HL-60 (cell line): ENCODE measurements at regions not wholly inside any gene's neighbourhood (a gene's known extent, or its start where the extent isn't known, plus 50 kb on each side); places are given as distances from the start of the nearest gene placed in this dataset.

Experiments
- DNase-seq, 2 experiments: peaks; one replicate each; pipeline ENCODE4 v3.0.0-alpha.2; 2010 to 2020; ENCODE audit warnings: low read depth in 1 of 2, low spot score in 1 of 2
- H3K27ac ChIP-seq: fragments of 250-450 bp; sonication (Bioruptor Pico); replicated peaks from 2 replicates; pipeline ENCODE4 v1.5.1; 2020; ENCODE audit warnings: mild to moderate bottlenecking, moderate library complexity
- H3K27me3 ChIP-seq: fragments of 250-450 bp; sonication (Bioruptor Pico); 2 replicates; pipeline ENCODE4 v1.5.1; 2021; ENCODE audit warnings: mild to moderate bottlenecking, moderate library complexity; ENCODE audit not compliant: insufficient read depth, poor library complexity, severe bottlenecking
- H3K4me3 ChIP-seq: replicated peaks from 2 replicates; pipeline ENCODE4 v1.5.1; 2011; ENCODE audit warnings: mild to moderate bottlenecking, control low read depth, low read length; ENCODE audit not compliant: insufficient read depth
- GABPA ChIP-seq: IDR thresholded peaks from 2 replicates; pipeline ENCODE4 v1.6.1; 2012; ENCODE audit warnings: low read depth
- POLR2AphosphoS5 ChIP-seq: IDR thresholded peaks from 2 replicates; pipeline ENCODE4 v1.6.1; 2012; ENCODE audit warnings: low read depth
- SPI1 ChIP-seq: IDR thresholded peaks from 2 replicates; pipeline ENCODE4 v1.6.1; 2012; ENCODE audit warnings: low read depth, mild to moderate bottlenecking, borderline replicate concordance
- TF ChIP-seq, protein P1 (sequence below): IDR thresholded peaks from 2 replicates; pipeline ENCODE4 v1.6.1; 2012; ENCODE audit warnings: low read depth; ENCODE audit not compliant: insufficient replicate concordance
- TF ChIP-seq, protein P2 (sequence below): IDR thresholded peaks from one replicate; pipeline ENCODE4 v1.5.1; 2011; ENCODE audit warnings: low read length, control low read depth, inconsistent platforms; ENCODE audit not compliant: insufficient read depth

DNA sequence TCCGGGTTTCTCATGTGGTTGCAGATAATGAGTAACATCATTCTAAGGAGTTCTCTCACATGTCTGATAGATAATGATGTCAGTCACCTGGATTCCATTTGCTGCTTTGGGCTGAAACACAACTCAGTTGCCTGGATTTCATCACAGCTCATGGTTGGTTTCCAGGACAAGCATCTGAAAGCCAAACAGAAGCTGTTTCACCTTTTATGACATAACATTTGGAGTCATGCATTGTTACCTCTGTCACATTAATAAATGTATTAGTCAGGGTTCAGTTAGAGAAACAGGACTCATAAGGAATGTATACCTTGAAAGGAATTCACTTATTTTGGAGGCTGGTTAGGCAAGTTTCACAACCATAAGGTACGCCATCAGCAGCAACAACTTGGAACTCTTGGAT lies 251.9 kb upstream of the ATXN7L3B start:
- TF ChIP-seq GABPA (no peak), SPI1 (no peak), POLR2AphosphoS5 (no peak)
- TF ChIP-seq, protein P1, sequence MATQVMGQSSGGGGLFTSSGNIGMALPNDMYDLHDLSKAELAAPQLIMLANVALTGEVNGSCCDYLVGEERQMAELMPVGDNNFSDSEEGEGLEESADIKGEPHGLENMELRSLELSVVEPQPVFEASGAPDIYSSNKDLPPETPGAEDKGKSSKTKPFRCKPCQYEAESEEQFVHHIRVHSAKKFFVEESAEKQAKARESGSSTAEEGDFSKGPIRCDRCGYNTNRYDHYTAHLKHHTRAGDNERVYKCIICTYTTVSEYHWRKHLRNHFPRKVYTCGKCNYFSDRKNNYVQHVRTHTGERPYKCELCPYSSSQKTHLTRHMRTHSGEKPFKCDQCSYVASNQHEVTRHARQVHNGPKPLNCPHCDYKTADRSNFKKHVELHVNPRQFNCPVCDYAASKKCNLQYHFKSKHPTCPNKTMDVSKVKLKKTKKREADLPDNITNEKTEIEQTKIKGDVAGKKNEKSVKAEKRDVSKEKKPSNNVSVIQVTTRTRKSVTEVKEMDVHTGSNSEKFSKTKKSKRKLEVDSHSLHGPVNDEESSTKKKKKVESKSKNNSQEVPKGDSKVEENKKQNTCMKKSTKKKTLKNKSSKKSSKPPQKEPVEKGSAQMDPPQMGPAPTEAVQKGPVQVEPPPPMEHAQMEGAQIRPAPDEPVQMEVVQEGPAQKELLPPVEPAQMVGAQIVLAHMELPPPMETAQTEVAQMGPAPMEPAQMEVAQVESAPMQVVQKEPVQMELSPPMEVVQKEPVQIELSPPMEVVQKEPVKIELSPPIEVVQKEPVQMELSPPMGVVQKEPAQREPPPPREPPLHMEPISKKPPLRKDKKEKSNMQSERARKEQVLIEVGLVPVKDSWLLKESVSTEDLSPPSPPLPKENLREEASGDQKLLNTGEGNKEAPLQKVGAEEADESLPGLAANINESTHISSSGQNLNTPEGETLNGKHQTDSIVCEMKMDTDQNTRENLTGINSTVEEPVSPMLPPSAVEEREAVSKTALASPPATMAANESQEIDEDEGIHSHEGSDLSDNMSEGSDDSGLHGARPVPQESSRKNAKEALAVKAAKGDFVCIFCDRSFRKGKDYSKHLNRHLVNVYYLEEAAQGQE: no peak
- TF ChIP-seq, protein P2, sequence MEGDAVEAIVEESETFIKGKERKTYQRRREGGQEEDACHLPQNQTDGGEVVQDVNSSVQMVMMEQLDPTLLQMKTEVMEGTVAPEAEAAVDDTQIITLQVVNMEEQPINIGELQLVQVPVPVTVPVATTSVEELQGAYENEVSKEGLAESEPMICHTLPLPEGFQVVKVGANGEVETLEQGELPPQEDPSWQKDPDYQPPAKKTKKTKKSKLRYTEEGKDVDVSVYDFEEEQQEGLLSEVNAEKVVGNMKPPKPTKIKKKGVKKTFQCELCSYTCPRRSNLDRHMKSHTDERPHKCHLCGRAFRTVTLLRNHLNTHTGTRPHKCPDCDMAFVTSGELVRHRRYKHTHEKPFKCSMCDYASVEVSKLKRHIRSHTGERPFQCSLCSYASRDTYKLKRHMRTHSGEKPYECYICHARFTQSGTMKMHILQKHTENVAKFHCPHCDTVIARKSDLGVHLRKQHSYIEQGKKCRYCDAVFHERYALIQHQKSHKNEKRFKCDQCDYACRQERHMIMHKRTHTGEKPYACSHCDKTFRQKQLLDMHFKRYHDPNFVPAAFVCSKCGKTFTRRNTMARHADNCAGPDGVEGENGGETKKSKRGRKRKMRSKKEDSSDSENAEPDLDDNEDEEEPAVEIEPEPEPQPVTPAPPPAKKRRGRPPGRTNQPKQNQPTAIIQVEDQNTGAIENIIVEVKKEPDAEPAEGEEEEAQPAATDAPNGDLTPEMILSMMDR: no peak
- no peak overlapping the region for H3K27ac ChIP-seq
- DNase-seq: no peak
- no peaks in the 10 kb centered on the region for H3K27me3 ChIP-seq
- H3K4me3 ChIP-seq: no peak overlapping the region

DNA sequence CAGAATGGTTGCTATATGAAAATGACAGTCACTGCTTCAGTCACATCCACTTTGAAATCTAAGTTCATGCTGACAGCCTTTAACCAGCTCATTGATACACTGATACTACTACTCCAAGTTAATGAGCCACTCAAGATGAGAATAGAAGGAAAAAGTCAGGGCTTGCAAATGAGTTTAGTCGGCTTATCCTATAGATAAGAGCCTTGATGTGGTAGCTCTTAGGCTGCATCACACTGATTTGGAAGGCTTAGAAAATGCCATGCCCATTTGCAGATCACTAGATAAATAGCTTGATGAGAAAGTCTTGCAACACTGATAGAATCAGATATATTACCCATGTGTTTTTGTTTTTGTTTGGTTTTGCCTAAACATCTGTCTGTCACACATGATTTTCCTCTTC lies 251.4 kb upstream of the ATXN7L3B start:
- no peak for TF ChIP-seq GABPA
- no peak for TF ChIP-seq SPI1
- H3K27me3 ChIP-seq: no peaks in the 10 kb centered on the region
- no peak overlapping the region for H3K4me3 ChIP-seq
- no peak overlapping the region for H3K27ac ChIP-seq
- no peak for DNase-seq

DNA sequence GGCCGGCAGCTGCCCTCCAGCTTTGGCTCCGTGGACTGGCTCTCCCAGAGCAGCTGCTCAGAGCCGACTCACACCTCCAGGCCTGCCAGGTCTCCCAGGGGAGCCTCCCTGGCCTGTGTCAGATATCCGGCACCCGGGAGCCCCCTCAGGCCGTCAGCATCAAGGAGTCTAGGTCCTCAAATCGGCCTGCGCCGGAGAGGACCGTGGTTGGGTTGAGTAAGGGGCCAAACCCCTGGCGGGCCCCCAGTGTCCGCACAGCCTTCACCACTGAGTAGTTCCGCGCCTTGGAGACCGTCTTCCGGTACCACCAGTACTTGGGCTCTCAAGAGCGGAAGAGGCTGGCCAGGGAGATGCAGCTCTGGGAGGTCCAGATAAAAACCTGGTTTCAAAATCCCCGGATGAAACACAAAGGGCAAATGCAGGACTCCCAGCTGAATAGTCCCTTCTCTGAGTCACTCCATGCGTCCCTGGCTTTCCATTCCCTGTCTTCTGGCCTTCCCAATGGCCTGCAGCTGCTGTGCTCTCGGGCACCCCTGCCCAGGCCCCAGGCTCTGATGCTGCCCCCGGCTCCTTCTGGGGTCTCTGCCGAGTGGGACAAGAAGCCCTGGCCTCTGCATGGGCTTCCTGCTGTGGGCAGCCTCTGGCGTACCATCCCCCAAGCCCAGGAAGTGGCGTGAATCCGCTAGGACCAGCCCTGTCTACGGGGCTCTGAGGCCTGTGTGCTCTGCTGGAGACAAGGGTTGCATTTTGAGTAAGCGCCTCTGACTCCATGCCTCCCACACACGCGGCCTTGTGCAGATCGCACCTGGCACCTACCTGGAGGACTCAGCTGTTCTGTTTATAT lies 245.1 kb upstream of the ATXN7L3B start:
- no peak for TF ChIP-seq GABPA
- TF ChIP-seq, protein P2: no peak
- TF ChIP-seq, protein P1: no peak
- TF ChIP-seq POLR2AphosphoS5: no peak
- TF ChIP-seq SPI1: no peak
- DNase-seq: no peak
- no peak overlapping the region for H3K4me3 ChIP-seq
- no peaks in the 10 kb centered on the region for H3K27me3 ChIP-seq
- H3K27ac ChIP-seq: no peak overlapping the region

DNA sequence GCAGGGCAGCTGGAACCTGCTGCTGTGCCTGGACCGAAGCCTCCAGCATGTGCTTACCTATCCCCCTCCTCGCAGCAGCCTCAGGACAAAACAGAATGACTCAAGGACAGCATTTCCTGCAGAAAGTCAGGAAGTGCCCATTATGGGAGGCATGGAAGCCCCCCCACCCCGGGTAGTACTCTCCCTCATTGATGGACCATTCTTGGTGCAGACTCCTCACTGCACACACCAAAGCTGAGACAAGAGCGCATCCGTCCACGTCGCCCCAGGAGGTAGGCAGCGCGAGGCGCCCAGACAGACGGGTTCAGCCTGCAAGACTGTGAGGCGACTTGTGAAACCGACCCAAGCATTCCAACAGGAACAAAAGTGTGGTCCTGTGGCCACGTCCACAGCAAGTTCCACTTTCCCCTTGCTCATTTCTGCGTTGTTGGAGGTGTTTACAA lies 243.9 kb upstream of the ATXN7L3B start:
- no peak for DNase-seq
- Histone ChIP-seq H3K27ac (no peak overlapping the region), H3K4me3 (no peak overlapping the region), H3K27me3 (no peaks in the 10 kb centered on the region)
- TF ChIP-seq SPI1 (no peak), POLR2AphosphoS5 (no peak), GABPA (no peak)
- TF ChIP-seq, protein P2: no peak
- TF ChIP-seq, protein P1: no peak
